IMR-90 (cell line): ENCODE measurements at regions not wholly inside any gene's neighbourhood (a gene's known extent, or its start where the extent isn't known, plus 50 kb on each side); places are given as distances from the start of the nearest gene placed in this dataset.

Experiments used
- ATAC-seq: fragments of 200-7000 bp; cut with Tn5 transposase; 2 replicates; pipeline ENCODE4 v1.9.1; 2020; ENCODE audit warnings: low read depth, mild to moderate bottlenecking, moderate library complexity
- BruUV-seq: library from RNA; stranded (reverse); fragments of 400-500 nt; replicated peaks from 2 replicates; lab custom pipeline; 2021; lab: Mats Ljungman, UMichigan
- CTCF ChIA-PET: fragments of 300-600 bp; formaldehyde crosslinking; extraction: SDS; loops from one replicate; lab custom pipeline; 2021; ENCODE audit warnings: antibody characterized with exemption; lab: Yijun Ruan, JAX
- POLR2A ChIA-PET: fragments of 300-600 bp; sonication (Branson Sonifier 250); formaldehyde crosslinking; loops from one replicate; lab custom pipeline; 2022; ENCODE audit warnings: antibody characterized with exemption; ENCODE audit not compliant: unreplicated experiment; lab: Charles Lee
- DNase-seq: peaks from one replicate; pipeline ENCODE4 v3.0.0; 2013
- H2AFZ ChIP-seq: replicated peaks from 2 replicates; pipeline ENCODE3; 2013; ENCODE audit warnings: low read length, mild to moderate bottlenecking; ENCODE audit not compliant: poor library complexity
- H2AK5ac ChIP-seq: 2 replicates; pipeline ENCODE4 v1.6.1; 2013; ENCODE audit warnings: low read depth, low read length, inconsistent platforms
- H2AK9ac ChIP-seq: replicated peaks from 2 replicates; pipeline ENCODE3; 2013; ENCODE audit warnings: mild to moderate bottlenecking, low read depth, low read length, moderate library complexity; ENCODE audit not compliant: poor library complexity
- H2BK120ac ChIP-seq: 2 replicates; pipeline ENCODE4 v1.6.1; 2013; ENCODE audit warnings: low read depth, low read length, inconsistent platforms
- H2BK15ac ChIP-seq: 3 replicates; pipeline ENCODE4 v1.6.1; 2013; ENCODE audit warnings: low read depth, low read length, inconsistent platforms
- H2BK20ac ChIP-seq: 2 replicates; pipeline ENCODE4 v1.6.1; 2013; ENCODE audit warnings: low read depth, mild to moderate bottlenecking, inconsistent platforms, low read length, moderate library complexity
- H2BK5ac ChIP-seq: 2 replicates; pipeline ENCODE4 v1.6.1; 2013; ENCODE audit warnings: mild to moderate bottlenecking, low read depth, low read length, inconsistent platforms; ENCODE audit not compliant: poor library complexity, severe bottlenecking
- H3K14ac ChIP-seq: replicated peaks from 2 replicates; pipeline ENCODE4 v1.6.1; 2013; ENCODE audit warnings: low read depth, low read length, inconsistent platforms
- H3K18ac ChIP-seq: 2 replicates; pipeline ENCODE4 v1.6.1; 2013; ENCODE audit warnings: low read depth, low read length, control low read depth
- H3K23ac ChIP-seq: 2 replicates; pipeline ENCODE4 v1.6.1; 2013; ENCODE audit warnings: low read depth, low read length, inconsistent platforms
- H3K27ac ChIP-seq: 2 replicates; pipeline ENCODE4 v1.5.1; 2013; ENCODE audit warnings: mild to moderate bottlenecking, control low read depth, low read length; ENCODE audit not compliant: insufficient read depth
- H3K27me3 ChIP-seq: 2 replicates; pipeline ENCODE4 v1.6.1; 2013; ENCODE audit warnings: low read length; ENCODE audit not compliant: control insufficient read depth, insufficient read depth
- H3K36me3 ChIP-seq: 2 replicates; pipeline ENCODE4 v1.6.1; 2013; ENCODE audit warnings: low read length, mixed read lengths; ENCODE audit not compliant: control insufficient read depth, insufficient read depth
- H3K4ac ChIP-seq: 2 replicates; pipeline ENCODE4 v1.6.1; 2013; ENCODE audit warnings: low read depth, low read length, inconsistent platforms
- H3K4me1 ChIP-seq: 2 replicates; pipeline ENCODE4 v1.6.1; 2013; ENCODE audit warnings: low read length, mixed read lengths; ENCODE audit not compliant: control insufficient read depth, insufficient read depth
- H3K4me2 ChIP-seq: 2 replicates; pipeline ENCODE4 v1.6.1; 2013; ENCODE audit warnings: low read depth, mild to moderate bottlenecking, control low read depth, low read length, moderate library complexity
- H3K4me3 ChIP-seq: 2 replicates; pipeline ENCODE4 v1.5.1; 2013; ENCODE audit warnings: low read depth, mild to moderate bottlenecking, control low read depth, low read length, moderate library complexity; ENCODE audit not compliant: insufficient read depth
- H3K56ac ChIP-seq: 2 replicates; pipeline ENCODE4 v1.6.1; 2013; ENCODE audit warnings: low read length, inconsistent platforms; ENCODE audit not compliant: insufficient read depth; ENCODE audit errors: extremely low read depth
- H3K79me1 ChIP-seq, 2 experiments: 2 replicates each; pipeline ENCODE4 v1.6.1; 2013; ENCODE audit warnings: low read length in 2 of 2, inconsistent platforms in 1 of 2, low read depth in 1 of 2
- H3K9ac ChIP-seq: 2 replicates; pipeline ENCODE4 v1.6.1; 2013; ENCODE audit warnings: low read depth, low read length, control low read depth
- H3K9me1 ChIP-seq: 2 replicates; pipeline ENCODE4 v1.6.1; 2013; ENCODE audit warnings: low read length, inconsistent platforms; ENCODE audit not compliant: insufficient read depth
- H3K9me3 ChIP-seq: 2 replicates; pipeline ENCODE4 v1.6.1; 2013; ENCODE audit warnings: low read length; ENCODE audit not compliant: control insufficient read depth, insufficient read depth
- H4K20me1 ChIP-seq: 2 replicates; pipeline ENCODE4 v1.6.1; 2013; ENCODE audit warnings: low read length, inconsistent platforms; ENCODE audit not compliant: insufficient read depth
- H4K5ac ChIP-seq: 2 replicates; pipeline ENCODE4 v1.6.1; 2013; ENCODE audit warnings: mild to moderate bottlenecking, low read depth, low read length, control low read depth
- H4K8ac ChIP-seq, 2 experiments: 2 replicates each; pipeline ENCODE4 v1.6.1; 2013; ENCODE audit warnings: low read depth in 2 of 2, low read length in 2 of 2, control low read depth in 1 of 2, inconsistent platforms in 1 of 2
- H4K91ac ChIP-seq: 2 replicates; pipeline ENCODE4 v1.6.1; 2013; ENCODE audit warnings: low read depth, low read length, inconsistent platforms; ENCODE audit not compliant: insufficient read depth
- CEBPB ChIP-seq: IDR thresholded peaks from 2 replicates; pipeline ENCODE4 v1.6.1; 2012; ENCODE audit warnings: low read depth, low read length, improper control_type of control experiment
- USF2 ChIP-seq: fragments of 150-350 bp; IDR thresholded peaks from 2 replicates; pipeline ENCODE4 v1.6.1; 2017; ENCODE audit warnings: mild to moderate bottlenecking, antibody characterized with exemption, low read length, low read depth
- WGBS, 2 experiments: methylation state at CpG; one replicate each; pipeline versions ENCODE4 v1.1.5 to v1.1.7; 2013; ENCODE audit warnings: missing lambda C conversion rate in 2 of 2; ENCODE audit not compliant: insufficient read length in 1 of 2; ENCODE audit errors: extremely low coverage in 2 of 2; 5-methylcytosine and 5-hydroxymethylcytosine counted together
- dilution Hi-C: fragments of 300-500 bp; cut with HindIII; formaldehyde crosslinking; loops from one replicate; pipeline ENCODE4 v1.14.3; 2018; ENCODE audit warnings: low sequenced_read_pairs; ENCODE audit not compliant: unreplicated experiment
- in situ Hi-C: fragments of 300-500 bp; cut with MboI; formaldehyde crosslinking; loops from 3 replicates; pipeline ENCODE4 v1.14.3; 2019; ENCODE audit warnings: low sequenced_read_pairs, inconsistent platforms, mixed read lengths
- intact Hi-C: fragments of 100-400 bp; cut with micrococcal nuclease; formaldehyde crosslinking; loops from 2 replicates; pipeline ENCODE4 v1.10.0; 2022

- Histone ChIP-seq H4K91ac (no peak overlapping the region), H3K9me1 (no peaks in the 10 kb centered on the region), H2BK15ac (no peak overlapping the region), H3K36me3 (no peaks in the 10 kb centered on the region), H3K18ac (no peak overlapping the region), H4K5ac (no peak overlapping the region), H3K9ac (no peak overlapping the region), H4K20me1 (no peaks in the 10 kb centered on the region), H3K4ac (no peak overlapping the region), H3K4me1 (no peaks in the 10 kb centered on the region), H3K27me3 (no peaks in the 10 kb centered on the region), H3K4me3 (no peak overlapping the region), H4K8ac (no peak overlapping the region), H2BK20ac (no peak overlapping the region), H3K23ac (no peak overlapping the region), H3K14ac (no peak overlapping the region), H2AFZ (no peak overlapping the region), H3K4me2 (no peak overlapping the region), H2BK120ac (no peak overlapping the region), H3K79me1 (no peaks in the 10 kb centered on the region), H3K27ac (no peak overlapping the region), H3K56ac (no peak overlapping the region), H2AK5ac (no peak overlapping the region), H2AK9ac (no peak overlapping the region), H2BK5ac (no peak overlapping the region), H3K9me3 (0 out of 2 replicates have a peak, but pooled peaks cover 2% of the 10 kb centered on the region)
- no CpG with 5 or more reads among the region's 5 CpGs for WGBS, 2 experiments
- intact Hi-C loops: no loop called here
- BruUV-seq: no TSS peak
- DNase-seq: no peak
- no peak for ATAC-seq
- ChIA-PET POLR2A (no interaction called here), CTCF (no interaction called here)
- in situ Hi-C loops: no loop called here
- dilution Hi-C loops: no loop called here
- no peak for TF ChIP-seq CEBPB
- no peak for TF ChIP-seq USF2
Observed at GRCh38 chr1:37181425-37181824, 147.1 kb upstream of the GRIK3 start.
